ENCODE measurements at regions not wholly inside any gene's neighbourhood (a gene's known extent, or its start where the extent isn't known, plus 50 kb on each side); places are given as distances from the start of the nearest gene placed in this dataset.

- TF ChIP-seq EZH2 (IDR thresholded peaks at IDR 0.05; ENCODE audit: borderline replicate concordance, insufficient read depth, low read depth, low read length, poor library complexity, severe bottlenecking) (no peak), CTCF (IDR thresholded peaks at IDR 0.05) (no peak)
- Mint-ChIP-seq H3K4me3 (no peak overlapping the region), H3K27ac (no peak overlapping the region), H3K9me3 (ENCODE audit: insufficient read depth) (no peaks in the 10 kb centered on the region), H3K27me3 (no peaks in the 10 kb centered on the region), H3K4me1 (no peaks in the 10 kb centered on the region)
- H2AFZ ChIP-seq (ENCODE audit: insufficient read depth, low read depth, low read length, poor library complexity, severe bottlenecking) = no peak overlapping the region
- no peaks in the 10 kb centered on the region for H4K20me1 ChIP-seq (ENCODE audit: control insufficient read depth, insufficient read depth, low read length, poor library complexity, severe bottlenecking)
- H3K27ac ChIP-seq (ENCODE audit: low read length in 2 of 2) = no peak overlapping the region
- H3K27me3 ChIP-seq (replicated peaks in 1 of 4; ENCODE audit: control extremely low read depth in 1 of 4, control insufficient read depth in 3 of 4, insufficient read depth in 4 of 4, low read length in 3 of 4) = no peaks in the 10 kb centered on the region
- no peak overlapping the region for H3K4me3 ChIP-seq (ENCODE audit: control extremely low read depth in 1 of 5, extremely low read depth in 1 of 5, insufficient read depth in 1 of 5, low read depth in 2 of 5, low read length in 4 of 5)
- no peak overlapping the region for H3K9ac ChIP-seq (ENCODE audit: low read length)
- no CpG with 5 or more reads among the region's 1 CpG for WGBS (ENCODE audit: insufficient coverage)
- intact Hi-C loops (cut with micrococcal nuclease) = no loop called here
- no peaks in the 10 kb centered on the region for H3K4me1 ChIP-seq (ENCODE audit: control insufficient read depth in 2 of 2, insufficient read depth in 2 of 2, low read length in 2 of 2)
- ATAC-seq (ENCODE audit: low read depth) (no peak), DNase-seq (no peak)
- CTCF ChIA-PET = no interaction called here
- H3K9me3 ChIP-seq (ENCODE audit: control extremely low read depth in 1 of 3, control insufficient read depth in 2 of 3, insufficient read depth in 1 of 3, low read length in 2 of 3) = no peaks in the 10 kb centered on the region
- POLR2A ChIA-PET = no interaction called here
- H3K79me2 ChIP-seq (ENCODE audit: control insufficient read depth, insufficient read depth, low read length) = no peaks in the 10 kb centered on the region
- no peak overlapping the region for H3K4me2 ChIP-seq (replicated peaks; ENCODE audit: low read depth, low read length, poor library complexity, severe bottlenecking)
- H3K36me3 ChIP-seq (replicated peaks in 1 of 2; ENCODE audit: control extremely low read depth in 1 of 2, control insufficient read depth in 1 of 2, extremely low read depth in 1 of 2, insufficient read depth in 2 of 2, low read length in 1 of 2) = no peaks in the 10 kb centered on the region
Measured at GRCh38 chr4:137181293-137181899, 350.9 kb downstream of the PCDH18 start.

- Histone ChIP-seq H3K4me1 (ENCODE audit: control insufficient read depth in 2 of 2, insufficient read depth in 2 of 2, low read length in 2 of 2) (no peaks in the 10 kb centered on the region), H3K4me3 (ENCODE audit: control extremely low read depth in 1 of 5, extremely low read depth in 1 of 5, insufficient read depth in 1 of 5, low read depth in 2 of 5, low read length in 4 of 5) (no peak overlapping the region), H3K27me3 (replicated peaks in 1 of 4; ENCODE audit: control extremely low read depth in 1 of 4, control insufficient read depth in 3 of 4, insufficient read depth in 4 of 4, low read length in 3 of 4) (no peaks in the 10 kb centered on the region), H3K79me2 (ENCODE audit: control insufficient read depth, insufficient read depth, low read length) (no peaks in the 10 kb centered on the region), H4K20me1 (ENCODE audit: control insufficient read depth, insufficient read depth, low read length, poor library complexity, severe bottlenecking) (no peaks in the 10 kb centered on the region), H3K36me3 (replicated peaks in 1 of 2; ENCODE audit: control extremely low read depth in 1 of 2, control insufficient read depth in 1 of 2, extremely low read depth in 1 of 2, insufficient read depth in 2 of 2, low read length in 1 of 2) (no peaks in the 10 kb centered on the region), H3K9ac (ENCODE audit: low read length) (no peak overlapping the region), H3K4me2 (replicated peaks; ENCODE audit: low read depth, low read length, poor library complexity, severe bottlenecking) (no peak overlapping the region), H3K9me3 (ENCODE audit: control extremely low read depth in 1 of 3, control insufficient read depth in 2 of 3, insufficient read depth in 1 of 3, low read length in 2 of 3) (no peaks in the 10 kb centered on the region), H3K27ac (ENCODE audit: low read length in 2 of 2) (no peak overlapping the region), H2AFZ (ENCODE audit: insufficient read depth, low read depth, low read length, poor library complexity, severe bottlenecking) (no peak overlapping the region)
- Mint-ChIP-seq H3K27me3 (no peaks in the 10 kb centered on the region), H3K27ac (no peak overlapping the region), H3K4me3 (no peak overlapping the region), H3K4me1 (no peaks in the 10 kb centered on the region), H3K9me3 (ENCODE audit: insufficient read depth) (no peaks in the 10 kb centered on the region)
- ChIA-PET POLR2A (no interaction called here), CTCF (no interaction called here)
- DNase-seq = no peak
- intact Hi-C loops (cut with micrococcal nuclease) = no loop called here
- no peak for ATAC-seq (ENCODE audit: low read depth)
- WGBS (ENCODE audit: insufficient coverage) = 73% methylated on average over 4 of the region's 4 CpGs
- TF ChIP-seq EZH2 (IDR thresholded peaks at IDR 0.05; ENCODE audit: borderline replicate concordance, insufficient read depth, low read depth, low read length, poor library complexity, severe bottlenecking) = no peak
- TF ChIP-seq CTCF (IDR thresholded peaks at IDR 0.05) = no peak
Measured at GRCh38 chr4:137180349-137180748, 351.9 kb downstream of the PCDH18 start.
